Activated T-helper 1 cell treated with anti-CD3 and anti-CD28 coated beads, Interleukin-2, amount 50 U/mL, for 16 hours (primary cell): ENCODE measurements at regions not wholly inside any gene's neighbourhood (a gene's known extent, or its start where the extent isn't known, plus 50 kb on each side); places are given as distances from the start of the nearest gene placed in this dataset.

Experiments used
- DNase-seq, 2 donors: peaks; one replicate each; pipeline ENCODE4 v3.0.0-alpha.2; 2020; ENCODE audit warnings: low read depth in 1 of 2, low spot score in 1 of 2

GRCh38 chr1:208888376-208888775 is 644.2 kb upstream of the PLXNA2 start:
- DNase-seq, result no peak

DNA sequence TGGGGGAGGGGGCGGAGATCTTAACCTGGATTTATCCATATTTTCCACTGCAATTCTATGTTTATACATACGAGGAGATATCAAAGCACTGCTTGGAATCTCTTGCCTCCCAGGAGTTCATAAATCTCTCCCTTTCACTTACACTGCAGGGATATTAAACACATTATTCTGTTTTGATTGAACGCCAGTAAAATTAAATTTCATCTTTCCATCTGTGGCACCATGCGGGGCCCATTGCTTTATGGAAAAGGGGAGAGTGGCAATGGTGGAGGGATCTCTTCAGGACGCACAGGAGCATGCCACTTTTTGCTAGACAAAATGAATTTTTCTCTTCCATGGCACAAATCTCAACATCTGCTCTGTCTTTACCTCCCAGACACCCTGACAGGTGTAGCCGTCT is 648.0 kb upstream of the PLXNA2 start:
- no peak for DNase-seq

GRCh38 chr1:208893251-208893650 is 649.1 kb upstream of the PLXNA2 start:
- DNase-seq, result no peak

- DNase-seq, result no peak
Measured at GRCh38 chr1:208895181-208895580, 651.0 kb upstream of the PLXNA2 start.

- no peak for DNase-seq
Measured at GRCh38 chr1:208895820-208896219, 651.6 kb upstream of the PLXNA2 start.

- DNase-seq, result no peak
Measured at GRCh38 chr1:208896768-208897167, 652.6 kb upstream of the PLXNA2 start.

GRCh38 chr1:208899438-208899837 is 655.3 kb upstream of the PLXNA2 start:
- no peak for DNase-seq

DNA sequence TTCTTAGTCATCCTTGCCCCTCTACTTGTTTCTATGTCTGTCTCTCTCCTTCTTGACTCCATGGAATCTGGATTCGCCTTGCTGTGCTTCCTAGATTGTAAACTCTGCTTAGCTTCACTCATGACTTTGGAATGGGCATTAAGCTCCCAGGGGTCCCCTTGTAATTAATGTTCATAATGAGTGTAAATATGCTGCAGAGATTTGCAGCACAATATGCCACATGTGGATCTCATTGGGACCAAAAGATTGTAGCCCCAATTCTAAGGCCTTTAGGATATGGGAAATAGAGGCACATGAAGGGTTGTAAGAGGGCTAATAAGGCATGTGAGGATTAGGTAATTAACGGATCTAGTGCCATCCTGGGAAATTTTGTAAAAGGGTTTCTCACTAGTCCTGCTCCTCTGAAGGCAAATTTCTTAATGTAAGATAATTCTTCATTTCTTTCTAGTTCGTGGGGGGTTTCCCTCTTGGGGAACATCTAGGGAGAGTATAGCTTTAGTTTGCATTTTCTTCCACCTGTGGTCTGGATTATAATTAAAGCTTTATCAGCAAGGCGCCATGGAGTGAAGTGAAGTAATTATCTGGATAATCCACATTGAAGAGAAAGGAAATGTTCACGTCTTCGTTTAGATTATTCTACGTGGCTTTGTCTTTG is 659.2 kb upstream of the PLXNA2 start:
- DNase-seq, result no peak

GRCh38 chr1:208907790-208908189 is 663.6 kb upstream of the PLXNA2 start:
- DNase-seq, result no peak

DNA sequence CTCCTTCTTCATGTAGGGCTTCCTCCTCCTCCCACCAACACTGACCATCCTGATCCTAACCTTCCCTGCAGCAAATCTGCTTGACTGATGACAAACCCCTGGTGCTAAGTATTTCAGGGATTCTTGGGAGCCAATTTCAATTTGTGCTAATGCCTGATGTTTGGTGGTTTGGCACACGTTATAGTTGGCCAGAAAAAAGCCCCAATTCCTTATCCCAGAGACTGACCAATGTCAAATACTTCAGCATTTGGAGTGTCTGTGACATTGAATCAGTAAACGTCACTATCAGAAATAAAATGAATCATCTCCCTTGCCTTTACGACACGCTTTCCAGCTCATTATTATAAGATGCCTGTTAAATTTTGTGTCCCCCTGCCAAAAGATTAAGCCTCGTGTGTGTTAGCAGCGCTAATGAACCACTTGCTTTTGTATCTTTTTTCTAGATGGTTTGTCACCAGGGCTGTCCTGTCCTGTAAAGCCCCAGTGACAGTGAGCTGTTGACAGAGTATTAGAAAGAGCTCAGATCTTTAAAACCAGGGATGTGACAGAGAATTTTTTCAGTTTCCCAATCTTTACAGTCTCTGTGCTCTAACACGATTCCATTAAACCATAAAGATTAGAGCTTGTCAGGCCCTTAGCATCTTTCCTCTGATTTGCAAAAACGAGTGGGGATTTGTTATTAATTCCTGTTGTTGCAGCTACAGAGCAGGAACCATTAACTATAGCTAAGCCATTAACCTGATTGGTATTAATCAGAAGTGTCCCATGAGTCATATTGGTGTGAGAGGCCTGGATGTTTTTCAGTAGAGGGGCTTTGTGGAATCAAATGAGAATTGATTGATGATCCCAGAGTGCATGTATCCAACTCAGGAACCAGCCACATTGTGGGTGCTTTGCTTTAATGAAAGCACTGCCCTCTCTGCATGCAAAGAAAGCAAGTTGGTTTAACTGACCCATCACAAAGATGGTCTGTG is 665.1 kb upstream of the PLXNA2 start:
- DNase-seq, result no peak

- no peak for DNase-seq
Measured at GRCh38 chr1:208910161-208910560, 666.0 kb upstream of the PLXNA2 start.

DNA sequence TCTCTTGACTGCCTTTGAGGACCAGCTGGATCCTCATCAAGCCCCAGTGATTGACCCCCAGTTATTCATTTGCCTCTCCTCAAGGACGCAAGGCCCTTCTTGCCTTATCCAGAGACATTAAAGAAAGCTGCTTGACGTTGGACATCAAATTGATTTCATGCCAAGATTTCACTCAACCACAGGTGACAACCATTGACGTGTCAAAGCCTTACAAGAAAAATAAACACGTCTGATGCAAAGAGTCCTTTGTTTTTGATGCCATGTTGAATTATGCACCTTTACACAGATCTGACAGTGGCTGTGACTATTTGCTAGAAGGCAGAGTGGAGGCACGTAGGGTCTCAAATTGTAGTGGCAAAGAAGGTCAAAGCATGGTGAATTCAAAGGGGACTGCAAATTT is 666.2 kb upstream of the CAMK1G start:
- no peak for DNase-seq

- no peak for DNase-seq
Measured at GRCh38 chr1:208917723-208918122, 665.8 kb upstream of the CAMK1G start.

- no peak for DNase-seq
Measured at GRCh38 chr1:208918160-208918559, 665.4 kb upstream of the CAMK1G start.

- DNase-seq, result no peak
Measured at GRCh38 chr1:208919371-208919770, 664.1 kb upstream of the CAMK1G start.

DNA sequence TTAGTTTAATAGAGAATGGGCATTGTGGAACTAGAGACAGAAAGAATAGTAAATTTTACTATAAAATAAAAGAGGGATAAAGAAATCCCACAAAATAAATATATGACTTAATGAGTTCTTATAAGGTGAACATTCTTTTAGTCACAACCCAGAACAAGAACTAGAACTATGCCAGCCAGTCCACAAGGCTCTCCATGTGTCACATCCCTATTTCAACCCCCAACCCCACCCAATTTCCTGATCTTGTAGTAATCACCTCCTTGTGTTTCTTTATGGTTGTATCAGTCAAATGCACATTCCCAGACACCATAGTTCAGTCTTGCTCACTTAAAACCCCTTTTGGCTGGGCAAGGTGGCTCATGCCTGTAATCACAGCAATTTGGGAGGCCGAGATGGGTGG is 662.3 kb upstream of the CAMK1G start:
- no peak for DNase-seq

DNA sequence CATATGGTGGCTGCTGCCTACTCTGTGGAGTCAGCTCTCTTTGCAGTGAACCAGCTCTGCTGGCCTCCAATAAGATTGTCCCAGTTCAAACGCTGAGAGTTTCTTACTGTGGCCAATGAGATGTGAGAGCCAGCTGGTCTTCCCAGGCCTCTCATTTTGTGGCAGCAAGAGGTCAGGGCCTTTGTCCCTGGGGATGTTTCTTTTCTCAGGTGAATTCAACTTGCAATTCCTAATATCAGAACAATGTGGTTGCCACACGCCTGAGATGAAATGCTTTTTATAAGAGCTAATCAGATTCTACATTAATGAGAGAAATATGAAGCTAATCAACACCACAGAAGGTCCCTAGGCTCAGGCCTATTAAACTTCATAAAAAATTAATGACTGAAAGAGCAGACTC is 660.1 kb upstream of the CAMK1G start:
- DNase-seq, result no peak

DNA sequence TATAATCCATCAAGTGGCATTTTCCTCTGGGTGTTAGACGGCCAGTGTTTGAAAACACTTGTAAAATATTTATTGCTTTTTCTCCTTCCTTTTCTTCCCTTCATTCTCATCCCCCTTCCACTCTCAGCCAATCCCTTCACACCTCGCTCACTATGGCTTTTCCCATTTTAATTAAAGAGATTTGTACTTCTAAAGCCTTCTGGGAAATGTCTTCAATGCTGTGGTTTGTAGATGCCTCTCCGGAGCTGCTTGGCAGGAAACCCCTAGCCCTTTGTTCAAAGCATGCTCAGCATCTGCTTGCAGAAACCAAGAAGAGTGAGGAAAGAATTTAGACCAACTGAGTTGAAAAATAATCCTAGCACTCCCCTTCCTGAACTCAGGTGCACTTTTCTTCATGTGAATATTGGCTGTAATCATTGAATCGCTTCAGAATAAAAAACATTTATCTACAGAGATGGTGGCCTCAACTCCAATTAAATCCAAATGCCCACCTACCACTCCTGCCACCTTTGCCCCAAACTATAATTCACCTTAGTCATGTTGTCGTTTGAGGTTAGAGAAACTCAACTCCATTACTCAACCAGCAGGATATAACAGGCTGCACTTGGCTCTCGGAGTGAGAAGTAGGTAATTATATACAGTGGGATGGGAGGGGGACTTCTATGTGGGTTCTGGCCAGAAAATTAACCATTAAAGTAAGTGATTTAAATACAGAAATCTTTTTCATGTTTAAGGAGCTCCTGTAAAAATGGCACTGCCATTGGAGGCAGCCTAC is 659.4 kb upstream of the CAMK1G start:
- no peak for DNase-seq

- DNase-seq, result no peak
Measured at GRCh38 chr1:208924928-208925327, 658.6 kb upstream of the CAMK1G start.

- no peak for DNase-seq
Measured at GRCh38 chr1:208928349-208929010, 655.0 kb upstream of the CAMK1G start.

DNA sequence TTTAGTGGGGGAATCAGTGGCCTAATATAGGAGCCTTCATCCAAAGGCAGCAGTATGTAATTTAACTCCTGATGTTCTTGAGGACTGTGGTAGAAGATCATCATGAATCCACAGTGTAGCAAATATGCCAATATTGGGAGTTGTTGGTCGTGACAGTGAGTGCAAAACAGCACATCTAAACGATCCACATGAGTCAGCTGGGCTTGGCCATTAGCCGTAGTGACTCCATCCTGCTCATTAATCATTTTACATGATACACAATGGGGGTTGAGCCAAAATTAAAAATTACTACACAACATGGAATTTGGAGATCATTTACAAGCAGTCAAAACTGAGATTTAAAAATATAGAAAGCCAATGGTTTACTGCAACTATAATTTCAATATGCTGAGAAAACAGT is 653.9 kb upstream of the CAMK1G start:
- DNase-seq, result no peak
